ENCODE measurements at regions not wholly inside any gene's neighbourhood (a gene's known extent, or its start where the extent isn't known, plus 50 kb on each side); places are given as distances from the start of the nearest gene placed in this dataset.

- TF ChIP-seq, protein P1, sequence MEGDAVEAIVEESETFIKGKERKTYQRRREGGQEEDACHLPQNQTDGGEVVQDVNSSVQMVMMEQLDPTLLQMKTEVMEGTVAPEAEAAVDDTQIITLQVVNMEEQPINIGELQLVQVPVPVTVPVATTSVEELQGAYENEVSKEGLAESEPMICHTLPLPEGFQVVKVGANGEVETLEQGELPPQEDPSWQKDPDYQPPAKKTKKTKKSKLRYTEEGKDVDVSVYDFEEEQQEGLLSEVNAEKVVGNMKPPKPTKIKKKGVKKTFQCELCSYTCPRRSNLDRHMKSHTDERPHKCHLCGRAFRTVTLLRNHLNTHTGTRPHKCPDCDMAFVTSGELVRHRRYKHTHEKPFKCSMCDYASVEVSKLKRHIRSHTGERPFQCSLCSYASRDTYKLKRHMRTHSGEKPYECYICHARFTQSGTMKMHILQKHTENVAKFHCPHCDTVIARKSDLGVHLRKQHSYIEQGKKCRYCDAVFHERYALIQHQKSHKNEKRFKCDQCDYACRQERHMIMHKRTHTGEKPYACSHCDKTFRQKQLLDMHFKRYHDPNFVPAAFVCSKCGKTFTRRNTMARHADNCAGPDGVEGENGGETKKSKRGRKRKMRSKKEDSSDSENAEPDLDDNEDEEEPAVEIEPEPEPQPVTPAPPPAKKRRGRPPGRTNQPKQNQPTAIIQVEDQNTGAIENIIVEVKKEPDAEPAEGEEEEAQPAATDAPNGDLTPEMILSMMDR (IDR thresholded peaks at IDR 0.05; ENCODE audit: insufficient read depth, low read length): no peak
- TF ChIP-seq, protein P2, sequence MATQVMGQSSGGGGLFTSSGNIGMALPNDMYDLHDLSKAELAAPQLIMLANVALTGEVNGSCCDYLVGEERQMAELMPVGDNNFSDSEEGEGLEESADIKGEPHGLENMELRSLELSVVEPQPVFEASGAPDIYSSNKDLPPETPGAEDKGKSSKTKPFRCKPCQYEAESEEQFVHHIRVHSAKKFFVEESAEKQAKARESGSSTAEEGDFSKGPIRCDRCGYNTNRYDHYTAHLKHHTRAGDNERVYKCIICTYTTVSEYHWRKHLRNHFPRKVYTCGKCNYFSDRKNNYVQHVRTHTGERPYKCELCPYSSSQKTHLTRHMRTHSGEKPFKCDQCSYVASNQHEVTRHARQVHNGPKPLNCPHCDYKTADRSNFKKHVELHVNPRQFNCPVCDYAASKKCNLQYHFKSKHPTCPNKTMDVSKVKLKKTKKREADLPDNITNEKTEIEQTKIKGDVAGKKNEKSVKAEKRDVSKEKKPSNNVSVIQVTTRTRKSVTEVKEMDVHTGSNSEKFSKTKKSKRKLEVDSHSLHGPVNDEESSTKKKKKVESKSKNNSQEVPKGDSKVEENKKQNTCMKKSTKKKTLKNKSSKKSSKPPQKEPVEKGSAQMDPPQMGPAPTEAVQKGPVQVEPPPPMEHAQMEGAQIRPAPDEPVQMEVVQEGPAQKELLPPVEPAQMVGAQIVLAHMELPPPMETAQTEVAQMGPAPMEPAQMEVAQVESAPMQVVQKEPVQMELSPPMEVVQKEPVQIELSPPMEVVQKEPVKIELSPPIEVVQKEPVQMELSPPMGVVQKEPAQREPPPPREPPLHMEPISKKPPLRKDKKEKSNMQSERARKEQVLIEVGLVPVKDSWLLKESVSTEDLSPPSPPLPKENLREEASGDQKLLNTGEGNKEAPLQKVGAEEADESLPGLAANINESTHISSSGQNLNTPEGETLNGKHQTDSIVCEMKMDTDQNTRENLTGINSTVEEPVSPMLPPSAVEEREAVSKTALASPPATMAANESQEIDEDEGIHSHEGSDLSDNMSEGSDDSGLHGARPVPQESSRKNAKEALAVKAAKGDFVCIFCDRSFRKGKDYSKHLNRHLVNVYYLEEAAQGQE (IDR thresholded peaks at IDR 0.05; ENCODE audit: insufficient replicate concordance, low read depth): no peak
Observed at GRCh38 chr3:40979962-40980361, 219.3 kb upstream of the CTNNB1 start.
